PC-3 (cell line): ENCODE measurements at regions not wholly inside any gene's neighbourhood (a gene's known extent, or its start where the extent isn't known, plus 50 kb on each side); places are given as distances from the start of the nearest gene placed in this dataset.

Experiments used
- EZH2 ChIP-seq: fragments of 300-600 bp; sonication (generic); IDR thresholded peaks from one replicate; pipeline ENCODE4 v1.6.1; 2017; ENCODE audit warnings: antibody characterized with exemption, mild to moderate bottlenecking, low read length; ENCODE audit not compliant: unreplicated experiment
- EZH2phosphoT487 ChIP-seq: fragments of 300-600 bp; sonication (generic); IDR thresholded peaks from 2 replicates; pipeline ENCODE4 v1.6.1; 2018; ENCODE audit warnings: mild to moderate bottlenecking, antibody characterized with exemption, low read length, borderline replicate concordance

DNA sequence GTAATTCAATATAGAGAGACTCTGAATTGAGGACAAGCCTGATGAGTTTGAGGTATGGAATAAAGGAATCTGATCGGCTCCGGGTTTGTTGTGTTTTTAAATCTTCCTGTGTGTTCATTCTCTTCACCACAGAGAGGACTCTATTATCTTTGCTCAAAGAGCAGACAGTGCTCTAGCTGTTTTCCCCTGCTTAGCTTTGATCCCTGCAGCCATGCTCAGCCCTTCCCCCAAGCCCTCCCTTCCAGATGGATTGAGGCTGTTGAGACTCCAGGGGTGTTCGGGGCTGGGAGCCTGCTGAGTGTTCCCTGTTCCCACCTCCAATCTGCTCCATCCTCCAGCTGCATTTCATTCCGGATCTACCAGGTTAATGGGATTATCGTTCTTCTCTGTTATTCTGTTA, 74.2 kb upstream of the CXADR start:
- TF ChIP-seq EZH2 (no peak), EZH2phosphoT487 (no peak)
